Cardiac septum (tissue), 1 donor: ENCODE measurements at regions not wholly inside any gene's neighbourhood (a gene's known extent, or its start where the extent isn't known, plus 50 kb on each side); places are given as distances from the start of the nearest gene placed in this dataset.
"Not testable (repeated sequence)": the region's sequence is repeated elsewhere in the genome, so short reads cannot be mapped to it uniquely, and the experiment has no call there.

ENCODE experiments used
- DNase-seq: peaks from one replicate; pipeline ENCODE4 v3.0.0-alpha.2; 2020; ENCODE audit warnings: low spot score
- intact Hi-C: fragments of 100-400 bp; cut with DNase I; formaldehyde crosslinking; loops from one replicate; pipeline ENCODE4 v1.14.0; 2022
- donor health status: DM: no; HTN: no; CAD: no.

DNA sequence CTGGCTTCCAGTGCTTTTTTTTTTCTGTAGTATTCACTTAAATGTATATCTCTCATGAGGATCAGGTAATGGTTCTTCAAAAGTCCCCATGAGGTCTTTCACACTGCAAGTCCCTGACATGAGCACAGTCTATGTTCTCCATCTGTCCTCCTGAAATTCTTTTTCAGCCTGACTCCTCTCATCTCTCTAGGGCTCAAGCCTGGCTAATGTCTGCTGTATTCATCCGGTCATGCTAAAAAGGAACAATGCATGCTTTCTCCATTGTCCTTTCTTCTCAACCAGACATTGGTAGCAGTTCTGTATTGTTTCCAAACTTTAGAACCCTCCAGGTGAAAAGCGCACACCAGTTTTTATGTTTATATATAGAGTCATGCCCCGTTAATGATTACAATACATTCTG lies 368.3 kb upstream of the OLFM3 start:
- no peak for DNase-seq
- intact Hi-C loops: no loop called here

GRCh38 chr1:102336602-102337001 lies 339.9 kb upstream of the OLFM3 start:
- intact Hi-C loops: no loop called here
- DNase-seq: no peak

DNA sequence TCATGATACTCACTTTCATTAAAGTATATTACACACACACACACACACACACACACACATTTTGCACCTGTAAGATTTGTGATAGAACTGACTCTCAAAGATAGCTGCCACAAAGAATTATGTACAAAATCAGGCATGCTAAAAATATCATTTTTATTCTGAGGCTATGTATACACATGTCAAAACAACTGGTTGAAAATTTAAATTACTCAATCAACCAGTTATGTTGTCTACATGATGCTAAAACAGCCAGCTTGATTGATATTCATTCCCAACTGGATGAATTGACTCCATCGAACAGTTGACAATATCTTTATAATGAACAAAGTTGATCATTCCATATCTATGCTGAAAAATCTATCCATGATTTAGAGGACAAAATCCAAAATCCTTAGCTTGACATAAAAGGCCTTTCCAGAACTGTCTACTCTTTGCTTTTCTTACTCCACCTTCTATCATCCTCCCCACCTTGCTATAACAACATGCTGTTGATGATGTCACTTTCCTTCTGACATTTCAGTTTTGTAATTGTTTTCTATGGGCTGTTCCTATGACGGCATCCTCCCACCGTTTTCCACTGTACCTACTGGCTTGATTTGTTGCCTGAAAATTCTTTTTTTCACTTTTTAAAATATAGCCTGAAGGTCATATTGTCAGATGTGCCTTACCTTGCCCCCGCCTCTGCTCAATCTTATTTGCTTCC lies 321.5 kb upstream of the OLFM3 start:
- intact Hi-C loops: no loop called here
- no peak for DNase-seq

GRCh38 chr1:102315096-102315495 lies 318.4 kb upstream of the OLFM3 start:
- DNase-seq: no peak
- intact Hi-C loops: no loop called here

DNA sequence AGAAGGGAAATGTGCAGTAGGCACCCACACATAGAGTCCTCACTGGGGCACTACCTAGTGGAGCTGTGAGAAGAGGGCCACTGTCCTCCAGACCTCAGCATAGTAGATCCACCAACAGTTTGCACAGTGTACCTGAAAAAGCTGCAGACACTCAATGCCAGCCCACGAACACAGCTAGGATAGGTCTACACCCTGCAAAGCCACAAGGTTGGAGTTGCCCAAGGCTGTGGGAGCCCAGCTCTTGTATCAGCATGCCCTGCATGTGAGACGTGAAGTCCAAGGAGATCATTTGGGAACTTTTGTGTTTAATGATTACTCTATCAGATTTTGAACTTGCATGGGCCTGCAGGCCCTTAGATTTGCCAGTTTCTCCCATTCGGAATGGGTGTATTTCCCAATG lies 299.4 kb upstream of the OLFM3 start:
- intact Hi-C loops: no loop called here
- no peak for DNase-seq

DNA sequence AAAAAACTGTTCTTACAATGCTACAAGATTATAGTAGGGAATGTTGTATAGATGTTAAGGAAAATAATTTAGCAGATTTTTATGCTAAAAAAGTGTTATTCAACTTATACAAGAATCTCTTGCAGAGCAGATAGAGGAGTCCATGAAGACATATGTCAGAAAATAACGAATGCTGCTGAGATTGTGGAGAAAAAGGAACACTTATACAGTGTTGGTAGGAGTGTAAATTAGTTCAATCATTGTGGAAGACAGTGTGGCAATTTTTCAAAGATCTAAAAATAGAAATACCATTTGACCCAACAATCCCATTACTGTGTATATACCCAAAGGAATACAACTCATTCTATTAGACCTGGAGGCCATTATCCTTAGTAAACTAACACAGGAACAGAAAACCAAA lies 286.2 kb upstream of the OLFM3 start:
- no peak for DNase-seq
- intact Hi-C loops: no loop called here

DNA sequence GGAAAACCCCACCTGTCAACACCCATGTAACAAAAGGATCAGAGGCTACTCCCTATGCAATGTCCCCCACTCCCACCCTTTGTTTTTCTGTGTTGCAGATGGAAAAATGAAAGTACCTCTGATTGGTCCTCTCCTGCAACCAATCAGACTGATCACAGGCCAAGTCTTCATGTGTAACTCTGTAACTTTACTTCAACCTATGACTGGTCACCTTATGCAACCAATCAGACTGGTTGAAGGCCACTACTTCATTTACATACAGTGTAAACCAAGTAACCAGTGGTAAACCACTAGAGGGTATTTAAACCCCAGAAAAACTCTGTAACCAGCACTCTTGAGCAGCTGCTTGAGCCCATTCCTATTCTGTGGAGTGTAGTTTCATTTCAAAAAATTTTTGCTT lies 266.3 kb upstream of the OLFM3 start:
- DNase-seq: no peak
- intact Hi-C loops: no loop called here

GRCh38 chr1:102252731-102253505 lies 256.2 kb upstream of the OLFM3 start:
- DNase-seq: no peak
- intact Hi-C loops: no loop called here

- DNase-seq: no peak
- intact Hi-C loops: no loop called here
These were observed 245.0 kb upstream of the OLFM3 start for GRCh38 chr1:102241431-102242338.

DNA sequence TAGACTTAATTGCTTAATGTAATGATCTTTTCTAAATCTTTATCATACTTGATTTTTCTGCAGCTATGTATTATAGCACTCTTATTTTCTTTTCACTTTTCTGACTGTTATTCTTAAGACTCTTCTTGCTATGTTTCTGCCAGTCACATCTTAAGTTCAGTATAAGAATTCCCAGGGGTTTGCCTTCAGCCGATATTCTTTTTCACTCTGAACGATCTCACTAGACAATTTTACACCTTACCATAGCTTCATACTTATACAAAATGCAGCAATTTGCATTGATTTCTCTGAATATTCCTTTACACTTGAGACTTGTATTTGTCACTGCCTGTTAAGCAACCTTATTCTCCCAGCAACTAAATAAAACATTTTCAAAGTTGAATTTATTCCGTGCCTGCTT lies 242.5 kb upstream of the OLFM3 start:
- no peak for DNase-seq
- intact Hi-C loops: no loop called here

GRCh38 chr1:102234753-102235359 lies 238.1 kb upstream of the OLFM3 start:
- intact Hi-C loops: no loop called here
- no peak for DNase-seq

GRCh38 chr1:102219463-102219862 lies 222.7 kb upstream of the OLFM3 start:
- DNase-seq: no peak
- intact Hi-C loops: no loop called here

- intact Hi-C loops, DNase-seq: not testable (repeated sequence)
These were observed 214.2 kb upstream of the OLFM3 start for GRCh38 chr1:102210891-102211290.

DNA sequence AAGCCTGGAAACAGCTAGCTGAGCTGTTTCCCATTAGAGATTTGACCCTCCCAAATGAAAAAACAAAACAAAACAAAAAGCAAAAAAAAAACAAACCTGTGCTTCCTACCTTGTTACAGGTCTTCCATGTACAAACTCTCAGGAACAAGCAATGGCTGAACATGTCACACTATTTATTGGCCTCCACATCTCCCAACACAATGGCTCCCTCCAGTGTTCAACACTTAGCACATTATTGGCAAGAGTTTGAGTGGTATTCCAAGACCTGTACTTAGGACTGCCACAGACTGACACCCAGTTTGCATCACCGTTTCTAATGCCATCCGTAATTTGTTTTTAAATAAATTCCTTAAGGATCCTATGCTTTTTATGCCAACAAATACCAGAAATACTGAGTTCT lies 195.0 kb upstream of the OLFM3 start:
- intact Hi-C loops: loop anchor here (10.0 kb wide), 1 partner anchor 367 kb away; no protein-coding TSS in a partner anchor
- DNase-seq: no peak

- intact Hi-C loops: loop anchor here (10.0 kb wide), 1 partner anchor 366 kb away; no protein-coding TSS in a partner anchor
- DNase-seq: no peak
These were observed 193.7 kb upstream of the OLFM3 start for GRCh38 chr1:102190429-102190828.

DNA sequence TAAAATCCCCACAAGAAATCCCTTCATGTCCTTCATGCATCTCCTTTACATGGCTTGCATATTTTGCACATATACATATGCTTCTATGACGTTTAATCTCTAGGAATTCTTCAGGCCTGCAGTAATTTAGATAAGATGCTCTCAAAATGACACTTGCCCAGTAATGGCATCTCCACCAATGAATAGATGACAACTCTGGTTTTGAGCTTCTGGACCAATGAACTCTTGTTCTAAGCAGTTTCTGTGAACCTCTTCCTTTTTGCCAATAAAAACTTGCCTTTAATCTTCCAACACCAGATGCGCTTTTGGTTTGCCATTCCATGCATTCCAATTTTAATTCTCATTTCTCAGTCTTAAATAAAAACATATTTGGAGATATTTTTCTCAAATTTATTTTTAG lies 189.8 kb upstream of the OLFM3 start:
- intact Hi-C loops: no loop called here
- DNase-seq: no peak

GRCh38 chr1:102185260-102185659 lies 188.5 kb upstream of the OLFM3 start:
- intact Hi-C loops: no loop called here
- no peak for DNase-seq

DNA sequence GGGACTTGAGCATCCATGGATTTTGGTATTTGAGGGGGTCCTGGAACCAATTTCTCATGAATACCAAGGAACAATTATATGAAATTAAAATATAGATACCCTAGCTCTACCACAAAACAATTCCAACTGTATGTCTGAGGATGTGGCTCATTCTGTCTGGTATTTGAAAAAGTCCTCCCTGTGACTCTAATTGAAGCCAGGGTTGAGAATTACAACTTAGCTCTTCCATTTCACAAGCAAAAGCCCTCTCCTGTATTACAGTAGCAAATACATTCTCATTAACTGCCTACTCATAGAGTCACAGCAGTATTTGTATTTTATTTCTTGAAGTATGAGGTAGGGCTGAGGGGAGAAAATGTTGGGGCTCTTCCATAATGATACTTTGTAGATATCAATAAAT lies 187.8 kb upstream of the OLFM3 start:
- no peak for DNase-seq
- intact Hi-C loops: no loop called here

DNA sequence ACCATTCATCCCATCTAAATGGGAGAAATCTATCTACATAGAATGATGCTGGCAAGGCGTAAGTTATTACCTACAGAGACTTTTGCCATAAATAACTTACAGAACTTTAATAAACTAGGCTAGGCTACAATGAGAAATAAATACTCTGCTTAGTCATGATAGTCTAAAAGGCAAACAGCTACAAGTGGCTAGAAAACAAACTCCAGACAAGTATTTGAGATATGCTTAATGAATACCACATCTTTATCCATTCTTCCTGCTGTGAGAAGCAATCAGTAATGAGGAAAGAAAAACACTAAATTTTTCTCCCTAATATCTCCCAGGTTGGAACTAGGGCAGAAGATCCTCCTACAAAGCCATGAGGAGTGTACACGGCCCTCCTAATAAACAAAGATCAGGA lies 187.0 kb upstream of the OLFM3 start:
- no peak for DNase-seq
- intact Hi-C loops: no loop called here
